HL-60/S4 treated with phorbol 12-myristate 13-acetate at 8.2 ng/mL for 4 days and 3 days (cell line): ENCODE measurements at regions not wholly inside any gene's neighbourhood (a gene's known extent, or its start where the extent isn't known, plus 50 kb on each side); places are given as distances from the start of the nearest gene placed in this dataset.
"Not testable (repeated sequence)": the region's sequence is repeated elsewhere in the genome, so short reads cannot be mapped to it uniquely, and the experiment has no call there.

Source experiments
- in situ Hi-C: fragments of 300-500 bp; cut with MboI; formaldehyde crosslinking; loops from 2 replicates; pipeline ENCODE4 v1.15.0; 2022; ENCODE audit warnings: low sequenced_read_pairs

- in situ Hi-C loops: no loop called here
Observed at GRCh38 chrX:46034868-46035267, 510.4 kb downstream of the ZNF674 start.

DNA sequence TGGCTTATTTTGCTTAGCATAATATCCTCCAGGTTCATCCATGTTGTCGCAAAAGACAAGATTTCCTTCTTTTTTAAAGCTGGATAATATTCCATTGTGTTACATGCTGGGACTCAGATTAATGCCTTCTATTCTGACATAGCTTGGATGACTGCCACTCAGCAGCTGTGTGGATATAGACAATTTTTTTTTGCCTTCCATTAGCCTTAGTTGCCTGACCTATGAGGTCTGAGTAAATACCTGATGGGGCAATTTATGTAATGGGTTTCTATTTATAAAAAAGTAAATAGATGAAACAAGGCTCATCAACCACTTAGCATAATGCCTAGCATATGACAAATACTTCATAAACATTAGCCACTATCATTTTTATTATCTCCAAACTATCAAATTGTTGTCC, 515.4 kb downstream of the ZNF674 start:
- in situ Hi-C loops: no loop called here

GRCh38 chrX:46016296-46016695, 528.9 kb downstream of the ZNF674 start:
- in situ Hi-C loops: no loop called here

- in situ Hi-C loops: no loop called here
Observed at GRCh38 chrX:46015653-46016052, 529.6 kb downstream of the ZNF674 start.

- in situ Hi-C loops: no loop called here
Observed at GRCh38 chrX:45992402-45993123, 552.7 kb downstream of the ZNF674 start.

DNA sequence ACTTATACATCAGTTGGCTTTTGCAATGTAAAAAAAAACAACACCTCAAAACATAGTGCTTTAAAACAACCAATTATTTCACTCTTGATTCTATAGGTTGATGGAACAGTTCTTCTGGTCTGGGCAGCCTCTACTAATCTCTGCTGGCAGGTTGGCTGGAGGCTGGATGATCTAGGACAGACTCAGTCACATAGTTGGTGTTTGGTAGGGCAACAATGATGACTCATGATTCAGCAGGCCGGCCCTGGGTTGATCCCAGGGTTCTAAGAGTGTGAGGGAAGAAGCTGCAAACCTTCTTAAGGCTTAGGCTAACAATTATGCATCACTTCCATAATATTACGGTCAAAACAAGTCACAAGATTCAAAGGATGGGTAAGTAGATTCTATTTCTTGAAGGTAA, 558.2 kb downstream of the ZNF674 start:
- in situ Hi-C loops: no loop called here

DNA sequence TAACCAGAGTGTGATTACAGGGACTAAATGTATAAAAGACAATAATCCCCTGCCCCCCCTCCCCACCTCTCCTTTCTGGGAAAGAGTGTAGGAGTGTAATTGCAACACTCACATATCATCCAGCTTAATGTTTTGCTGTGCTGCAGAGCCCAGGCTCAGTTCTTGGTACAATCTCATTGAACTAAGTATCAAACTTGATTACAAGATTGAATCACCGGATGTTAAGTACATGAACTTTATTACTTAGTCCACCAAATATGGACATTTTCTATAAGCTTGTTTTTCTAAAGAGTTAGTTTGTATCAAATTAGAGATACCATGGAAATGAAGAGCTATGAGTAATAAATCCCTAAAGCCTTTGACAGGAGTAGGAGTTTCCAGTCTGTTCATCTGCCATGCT, 559.1 kb downstream of the ZNF674 start:
- in situ Hi-C loops: no loop called here

DNA sequence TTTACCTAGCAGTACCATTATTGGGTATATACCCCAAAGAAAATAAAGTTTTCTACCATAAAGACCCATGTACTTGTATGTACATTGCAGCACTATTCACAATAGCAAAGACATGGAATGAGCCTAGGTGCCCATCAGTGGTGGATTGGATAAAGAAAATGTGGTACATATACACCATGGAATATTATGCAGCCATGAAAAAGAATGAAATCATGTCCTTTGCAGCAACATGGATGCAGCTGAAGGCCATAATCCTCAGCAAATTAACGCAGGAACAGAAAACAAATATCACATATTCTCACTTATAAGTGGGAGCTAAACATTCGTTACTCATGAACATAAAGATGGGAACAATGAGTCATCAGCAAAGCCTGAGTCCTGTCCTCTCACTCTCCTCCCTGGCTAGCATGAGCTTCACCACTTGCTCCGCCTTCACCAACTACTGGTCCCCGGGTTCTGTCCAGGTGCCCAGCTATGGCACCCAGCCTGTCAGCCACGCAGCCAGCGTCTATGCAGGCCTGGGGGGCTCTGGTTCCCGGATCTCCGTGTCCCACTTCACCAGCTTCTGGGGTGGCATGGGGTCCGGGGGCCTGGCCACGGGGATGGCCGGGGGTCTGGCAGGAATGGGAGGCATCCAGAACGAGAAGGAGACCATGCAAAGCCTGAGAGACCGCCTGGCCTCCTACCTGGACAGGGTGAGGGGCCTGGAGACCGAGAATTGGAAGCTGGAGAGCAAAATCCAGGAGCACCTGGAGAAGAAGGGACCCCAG, 562.1 kb downstream of the ZNF674 start:
- in situ Hi-C loops: not testable (repeated sequence)

DNA sequence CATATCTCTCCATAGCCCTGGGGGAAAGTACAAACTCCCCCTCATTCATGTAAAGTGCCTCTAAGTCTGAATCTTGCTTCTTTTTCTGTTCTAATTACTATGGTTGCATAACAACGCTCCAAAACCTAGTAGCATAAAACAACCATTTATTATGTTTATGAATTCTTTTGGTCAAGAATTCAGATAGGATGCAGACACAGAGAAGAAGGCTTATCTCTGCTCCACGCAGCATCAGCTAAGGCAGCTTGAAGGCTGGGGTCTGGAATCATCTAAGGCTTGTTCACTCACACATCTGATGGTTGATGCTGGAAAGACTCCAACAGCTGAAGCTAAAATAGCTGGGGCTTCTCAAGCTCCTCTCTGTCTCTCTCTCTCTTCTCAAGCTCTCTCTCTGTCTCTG, 564.5 kb downstream of the ZNF674 start:
- in situ Hi-C loops: no loop called here

- in situ Hi-C loops: no loop called here
Observed at GRCh38 chrX:45975633-45976032, 569.6 kb downstream of the ZNF674 start.

DNA sequence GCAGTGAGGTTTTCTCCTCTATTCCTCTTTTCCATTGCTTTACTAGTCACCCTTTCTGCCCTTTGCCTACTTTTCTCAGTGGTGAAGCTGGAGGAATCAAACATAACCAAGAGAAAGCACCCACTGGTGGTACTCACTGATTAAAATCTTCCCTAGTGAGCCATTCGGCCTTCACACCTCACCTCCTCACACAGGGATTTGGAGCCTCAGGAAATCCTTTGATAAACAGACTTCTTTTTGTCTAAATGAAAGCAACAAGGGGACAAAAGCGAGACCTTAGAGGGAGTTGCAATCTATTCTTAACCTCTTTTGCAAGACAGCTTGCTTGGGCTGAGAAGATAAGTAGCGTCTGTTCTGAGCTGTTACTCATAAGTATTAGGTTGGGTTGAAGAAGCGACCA, 572.6 kb downstream of the ZNF674 start:
- in situ Hi-C loops: no loop called here

DNA sequence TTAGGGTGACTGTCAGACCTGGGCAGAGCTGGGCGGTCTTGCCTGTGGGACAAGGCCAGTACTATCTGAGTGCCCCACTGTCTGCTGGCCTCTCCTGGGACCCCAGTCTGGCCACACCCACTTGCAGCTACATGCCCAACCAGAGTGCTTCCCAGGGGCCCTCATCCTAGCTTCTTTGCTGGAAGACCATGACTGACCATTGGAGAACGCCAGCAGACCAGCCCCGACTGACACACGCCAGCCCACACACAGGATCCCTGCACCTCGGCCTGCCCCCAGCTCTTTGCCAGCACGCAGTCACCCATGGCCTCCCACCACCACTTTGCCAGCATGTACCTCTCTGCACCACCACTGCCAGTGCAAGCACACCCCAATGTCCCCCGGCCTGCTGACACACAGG, 585.7 kb downstream of the ZNF674 start:
- in situ Hi-C loops: no loop called here

DNA sequence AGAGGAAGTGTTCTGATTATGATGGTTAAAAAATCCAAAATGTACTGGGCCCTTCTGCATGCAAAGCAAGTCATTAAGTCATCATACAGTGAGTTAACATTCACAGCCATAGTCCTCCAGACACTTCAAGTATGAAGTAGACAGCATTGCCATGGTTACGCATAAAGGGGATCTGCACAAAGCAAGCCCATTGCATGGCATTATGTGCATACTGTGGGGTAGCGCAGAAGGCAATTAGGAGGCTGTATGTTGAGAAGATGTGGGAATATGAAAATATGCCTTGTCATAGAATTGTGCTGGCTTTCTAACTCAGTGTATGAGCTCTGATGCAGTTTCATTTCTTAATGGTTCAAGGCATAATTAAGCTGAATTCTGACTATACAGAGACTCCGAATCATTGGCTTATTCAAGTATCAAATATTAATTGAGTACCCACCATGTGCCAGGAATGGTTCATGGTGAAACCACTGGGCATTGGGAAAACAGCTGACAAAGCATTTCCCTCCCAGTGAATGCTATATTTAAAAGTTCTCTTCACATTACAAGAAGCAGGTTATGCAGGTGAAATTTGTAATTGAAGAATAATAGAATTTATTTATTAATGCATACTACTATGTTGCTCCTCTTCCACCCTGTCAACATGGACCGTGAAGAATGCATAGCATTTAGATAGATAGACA, 588.9 kb downstream of the ZNF674 start:
- in situ Hi-C loops: no loop called here

GRCh38 chrX:45955661-45956060, 589.6 kb downstream of the ZNF674 start:
- in situ Hi-C loops: no loop called here

GRCh38 chrX:45954026-45954425, 591.2 kb downstream of the ZNF674 start:
- in situ Hi-C loops: no loop called here

DNA sequence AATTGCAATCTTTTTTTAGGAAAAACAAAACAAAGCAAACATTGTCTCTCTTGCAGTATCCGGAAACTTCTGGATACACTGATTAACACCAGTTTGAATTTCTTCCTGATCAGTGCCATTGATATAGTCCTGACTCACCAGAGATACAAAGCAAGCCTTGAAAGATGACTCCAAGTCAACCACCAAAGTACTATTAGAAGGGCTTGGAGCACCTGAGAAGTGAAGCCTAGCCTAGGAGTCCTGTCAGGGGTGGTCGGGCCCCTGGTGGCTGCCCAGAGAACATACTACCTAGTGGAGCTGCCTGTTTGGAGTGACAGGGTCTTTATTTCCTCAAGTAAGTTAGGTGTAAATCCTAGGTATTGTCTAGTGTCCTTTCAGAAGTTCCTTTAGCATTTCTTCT, 593.2 kb downstream of the ZNF674 start:
- in situ Hi-C loops: no loop called here

DNA sequence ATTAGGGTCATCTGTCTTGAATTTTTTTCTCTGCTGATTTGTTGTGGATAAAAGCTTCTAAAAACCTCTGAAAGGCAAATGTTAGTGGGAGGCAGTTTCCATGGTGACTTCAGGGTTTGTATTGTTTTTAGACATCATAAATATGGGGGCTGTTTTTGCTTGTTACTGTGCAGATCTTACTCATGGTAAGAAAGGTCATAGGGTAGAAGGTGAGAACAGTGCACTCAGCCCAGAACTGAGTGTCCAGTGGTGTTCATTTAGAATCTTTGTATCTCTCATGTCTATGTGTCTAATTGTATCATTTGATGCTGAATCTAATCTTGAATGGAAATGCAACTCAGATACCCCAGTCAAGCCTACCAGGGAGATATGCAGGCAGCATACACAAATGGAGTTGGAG, 609.8 kb downstream of the ZNF674 start:
- in situ Hi-C loops: no loop called here

GRCh38 chrX:45912316-45912715, 632.9 kb downstream of the ZNF674 start:
- in situ Hi-C loops: no loop called here

DNA sequence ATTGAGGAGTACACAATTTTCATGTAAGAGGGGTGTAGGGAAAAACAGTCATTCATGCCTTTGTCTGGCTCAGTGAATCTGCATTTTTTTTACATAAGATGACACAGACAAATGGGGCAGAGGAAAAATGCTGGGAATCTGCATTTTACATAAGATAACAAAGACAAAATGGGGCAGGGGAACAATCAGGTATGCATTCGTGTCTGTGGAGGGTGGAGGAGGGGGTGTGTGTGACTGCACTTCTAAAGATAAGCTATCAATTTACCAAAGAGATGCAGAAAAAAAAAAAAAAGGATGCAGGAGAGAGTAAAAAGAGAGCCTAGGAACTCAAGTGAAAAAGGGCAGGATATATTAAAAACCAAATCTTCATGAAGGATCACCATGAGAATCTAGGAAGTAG, 637.4 kb downstream of the ZNF674 start:
- in situ Hi-C loops: no loop called here

GRCh38 chrX:45903781-45904201, 641.4 kb downstream of the ZNF674 start:
- in situ Hi-C loops: no loop called here

DNA sequence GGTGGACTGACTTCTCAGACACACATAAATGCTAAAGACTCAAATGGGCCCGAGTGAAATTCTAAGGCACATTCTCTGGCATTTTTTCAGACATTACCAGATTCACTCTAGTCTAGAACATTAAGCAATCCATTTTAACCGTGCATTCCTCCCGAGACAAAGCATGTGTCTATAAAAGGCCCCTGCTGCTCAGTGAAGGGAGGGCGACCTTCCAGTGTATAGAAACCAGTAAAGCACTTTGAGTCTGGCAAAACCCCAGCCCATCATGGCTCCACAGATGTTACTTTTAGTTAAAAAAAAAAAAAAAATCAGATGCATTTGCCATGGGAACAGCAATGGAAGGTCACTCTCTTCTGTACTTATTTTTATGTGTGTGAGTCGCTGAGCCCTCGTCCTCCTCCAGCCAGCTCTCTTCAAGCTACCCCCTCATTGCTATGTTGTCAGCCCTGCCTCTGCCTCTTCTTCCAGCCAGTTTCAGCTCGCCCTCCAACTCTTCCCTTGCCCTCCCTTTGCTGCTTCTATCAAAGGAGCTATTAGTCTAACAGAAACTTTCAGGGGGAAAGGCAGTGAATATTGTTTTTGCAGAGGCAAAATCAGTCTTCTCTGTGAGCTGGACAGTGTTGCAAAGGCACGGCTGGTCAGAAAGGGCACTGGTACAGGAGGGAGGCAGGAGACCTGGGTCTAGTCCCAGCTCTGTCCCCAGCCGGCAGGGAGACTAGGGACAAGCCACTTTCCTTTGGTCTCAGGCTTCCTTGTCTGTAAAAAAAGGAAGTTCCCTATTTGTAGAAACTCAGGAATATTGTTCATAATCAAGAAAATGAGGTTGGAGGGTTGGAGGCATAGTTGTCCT, 644.2 kb downstream of the ZNF674 start:
- in situ Hi-C loops: no loop called here
